ENCODE measurements at regions not wholly inside any gene's neighbourhood (a gene's known extent, or its start where the extent isn't known, plus 50 kb on each side); places are given as distances from the start of the nearest gene placed in this dataset.
A peak's percentile ranks its signal among the peaks of the same experiment; 100 is the strongest.

GRCh38 chr9:82512728-82513127 lies 524.2 kb downstream of the SPATA31D1 start:
- no peak for TF ChIP-seq CTCF (conservative IDR thresholded peaks at IDR 0.05; ENCODE audit: low read depth)
- no peak for DNase-seq (ENCODE audit: low spot score)
- POLR2A ChIA-PET (ENCODE audit: low non-redundant PET): no interaction called here
- no peak overlapping the region for H3K27ac ChIP-seq
- CTCF ChIA-PET: interaction anchor here (0.6 kb wide), 1 partner anchor 625 kb away, joined by 3 read pairs; no protein-coding TSS in a partner anchor

- POLR2A ChIA-PET (ENCODE audit: low non-redundant PET): no interaction called here
- H3K27ac ChIP-seq: peak overlapping the region; percentile 62
- DNase-seq (ENCODE audit: low spot score): no peak
- CTCF ChIA-PET: no interaction called here
- TF ChIP-seq CTCF (conservative IDR thresholded peaks at IDR 0.05; ENCODE audit: low read depth): no peak
Observed at GRCh38 chr9:82513242-82513751, 524.7 kb downstream of the SPATA31D1 start.

GRCh38 chr9:82513976-82514735 lies 525.6 kb downstream of the SPATA31D1 start:
- ChIA-PET CTCF (interaction anchor here (0.6 kb wide), 2 partner anchors 249 to 985 kb away, joined by 3 read pairs; no protein-coding TSS in a partner anchor), POLR2A (ENCODE audit: low non-redundant PET) (no interaction called here)
- no peak for TF ChIP-seq CTCF (conservative IDR thresholded peaks at IDR 0.05; ENCODE audit: low read depth)

GRCh38 chr9:82518868-82519267 lies 530.3 kb downstream of the SPATA31D1 start:
- no peak for DNase-seq (ENCODE audit: low spot score)
- TF ChIP-seq CTCF (conservative IDR thresholded peaks at IDR 0.05; ENCODE audit: low read depth): no peak
- POLR2A ChIA-PET (ENCODE audit: low non-redundant PET): no interaction called here
- CTCF ChIA-PET: interaction anchor here (1.4 kb wide), 1 partner anchor 88 kb away, joined by 5 read pairs; no protein-coding TSS in a partner anchor
- H3K27ac ChIP-seq: no peak overlapping the region

More at GRCh38 chr9:82513976-82514735, 525.6 kb downstream of the SPATA31D1 start:
- no peak for DNase-seq (ENCODE audit: low spot score)
- no peak overlapping the region for H3K27ac ChIP-seq

GRCh38 chr9:82519332-82519731 lies 530.8 kb downstream of the SPATA31D1 start:
- no peak for TF ChIP-seq CTCF (conservative IDR thresholded peaks at IDR 0.05; ENCODE audit: low read depth)
- ChIA-PET CTCF (interaction anchor here (0.6 to 1.4 kb wide), 2 partner anchors 87 to 630 kb away, joined by 3 to 5 read pairs; no protein-coding TSS in a partner anchor), POLR2A (ENCODE audit: low non-redundant PET) (no interaction called here)
- H3K27ac ChIP-seq: no peak overlapping the region
- no peak for DNase-seq (ENCODE audit: low spot score)

GRCh38 chr9:82524407-82524806 lies 535.8 kb downstream of the SPATA31D1 start:
- CTCF ChIA-PET: interaction anchor here (0.7 kb wide), 1 partner anchor 90 kb away, joined by 4 read pairs; no protein-coding TSS in a partner anchor
- DNase-seq (ENCODE audit: low spot score): no peak
- H3K27ac ChIP-seq: no peak overlapping the region
- no peak for TF ChIP-seq CTCF (conservative IDR thresholded peaks at IDR 0.05; ENCODE audit: low read depth)
- POLR2A ChIA-PET (ENCODE audit: low non-redundant PET): no interaction called here

Measured in RWPE1 (cell line).